SU-DHL-6 (cell line): ENCODE measurements at regions not wholly inside any gene's neighbourhood (a gene's known extent, or its start where the extent isn't known, plus 50 kb on each side); places are given as distances from the start of the nearest gene placed in this dataset.

Experiments used
- EZH2phosphoT487 ChIP-seq: fragments of 200-600 bp; sonication (generic), shearing (Covaris generic); conservative IDR thresholded peaks from 2 replicates; pipeline ENCODE4 v1.6.1; 2018; ENCODE audit warnings: mild to moderate bottlenecking, antibody characterized with exemption, low read length, moderate library complexity, mixed read lengths
- TF ChIP-seq, protein P1 (sequence below): fragments of 200-600 bp; sonication (generic); IDR thresholded peaks from one replicate; pipeline ENCODE4 v1.5.1; 2017; ENCODE audit warnings: antibody characterized with exemption, mild to moderate bottlenecking, low read length, moderate library complexity; ENCODE audit not compliant: insufficient read depth, poor library complexity, severe bottlenecking

DNA sequence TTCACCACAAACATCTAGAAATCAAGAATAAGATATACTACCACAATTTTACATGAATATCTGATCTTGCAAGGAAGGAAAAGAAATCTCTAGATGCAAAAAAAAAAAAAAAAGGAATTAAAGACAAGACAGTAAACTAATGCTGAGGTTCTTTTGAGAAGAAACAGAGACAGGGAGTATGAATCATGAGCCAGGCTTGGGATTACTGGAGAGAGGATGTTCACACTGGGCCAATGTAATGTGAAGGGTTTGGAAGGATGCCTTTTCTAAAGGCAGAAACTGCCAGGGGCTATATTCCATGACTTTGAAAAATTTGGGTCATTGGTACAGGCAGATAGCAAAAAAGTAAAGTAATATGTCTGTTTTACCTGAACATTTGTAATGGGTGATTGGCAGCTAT lies 573.0 kb upstream of the IGFBP3 start:
- TF ChIP-seq, protein P1, sequence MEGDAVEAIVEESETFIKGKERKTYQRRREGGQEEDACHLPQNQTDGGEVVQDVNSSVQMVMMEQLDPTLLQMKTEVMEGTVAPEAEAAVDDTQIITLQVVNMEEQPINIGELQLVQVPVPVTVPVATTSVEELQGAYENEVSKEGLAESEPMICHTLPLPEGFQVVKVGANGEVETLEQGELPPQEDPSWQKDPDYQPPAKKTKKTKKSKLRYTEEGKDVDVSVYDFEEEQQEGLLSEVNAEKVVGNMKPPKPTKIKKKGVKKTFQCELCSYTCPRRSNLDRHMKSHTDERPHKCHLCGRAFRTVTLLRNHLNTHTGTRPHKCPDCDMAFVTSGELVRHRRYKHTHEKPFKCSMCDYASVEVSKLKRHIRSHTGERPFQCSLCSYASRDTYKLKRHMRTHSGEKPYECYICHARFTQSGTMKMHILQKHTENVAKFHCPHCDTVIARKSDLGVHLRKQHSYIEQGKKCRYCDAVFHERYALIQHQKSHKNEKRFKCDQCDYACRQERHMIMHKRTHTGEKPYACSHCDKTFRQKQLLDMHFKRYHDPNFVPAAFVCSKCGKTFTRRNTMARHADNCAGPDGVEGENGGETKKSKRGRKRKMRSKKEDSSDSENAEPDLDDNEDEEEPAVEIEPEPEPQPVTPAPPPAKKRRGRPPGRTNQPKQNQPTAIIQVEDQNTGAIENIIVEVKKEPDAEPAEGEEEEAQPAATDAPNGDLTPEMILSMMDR, result no peak
- no peak for TF ChIP-seq EZH2phosphoT487
